ENCODE measurements at regions not wholly inside any gene's neighbourhood (a gene's known extent, or its start where the extent isn't known, plus 50 kb on each side); places are given as distances from the start of the nearest gene placed in this dataset.

- TF ChIP-seq POLR2A (IDR thresholded peaks at IDR 0.05; ENCODE audit: borderline replicate concordance, extremely low read depth, insufficient read depth, insufficient read length) = no peak
- no peak for TF ChIP-seq YY1 (IDR thresholded peaks at IDR 0.05; ENCODE audit: extremely low read depth, insufficient replicate concordance, low read depth, low read length)
- TF ChIP-seq CTCF (IDR thresholded peaks at IDR 0.05 in 2 of 3, conservative IDR thresholded peaks at IDR 0.05 in 1 of 3; ENCODE audit: borderline replicate concordance in 1 of 3, insufficient read depth in 1 of 3, low read depth in 2 of 3, low read length in 2 of 3) = no peak
- TF ChIP-seq, protein P1, sequence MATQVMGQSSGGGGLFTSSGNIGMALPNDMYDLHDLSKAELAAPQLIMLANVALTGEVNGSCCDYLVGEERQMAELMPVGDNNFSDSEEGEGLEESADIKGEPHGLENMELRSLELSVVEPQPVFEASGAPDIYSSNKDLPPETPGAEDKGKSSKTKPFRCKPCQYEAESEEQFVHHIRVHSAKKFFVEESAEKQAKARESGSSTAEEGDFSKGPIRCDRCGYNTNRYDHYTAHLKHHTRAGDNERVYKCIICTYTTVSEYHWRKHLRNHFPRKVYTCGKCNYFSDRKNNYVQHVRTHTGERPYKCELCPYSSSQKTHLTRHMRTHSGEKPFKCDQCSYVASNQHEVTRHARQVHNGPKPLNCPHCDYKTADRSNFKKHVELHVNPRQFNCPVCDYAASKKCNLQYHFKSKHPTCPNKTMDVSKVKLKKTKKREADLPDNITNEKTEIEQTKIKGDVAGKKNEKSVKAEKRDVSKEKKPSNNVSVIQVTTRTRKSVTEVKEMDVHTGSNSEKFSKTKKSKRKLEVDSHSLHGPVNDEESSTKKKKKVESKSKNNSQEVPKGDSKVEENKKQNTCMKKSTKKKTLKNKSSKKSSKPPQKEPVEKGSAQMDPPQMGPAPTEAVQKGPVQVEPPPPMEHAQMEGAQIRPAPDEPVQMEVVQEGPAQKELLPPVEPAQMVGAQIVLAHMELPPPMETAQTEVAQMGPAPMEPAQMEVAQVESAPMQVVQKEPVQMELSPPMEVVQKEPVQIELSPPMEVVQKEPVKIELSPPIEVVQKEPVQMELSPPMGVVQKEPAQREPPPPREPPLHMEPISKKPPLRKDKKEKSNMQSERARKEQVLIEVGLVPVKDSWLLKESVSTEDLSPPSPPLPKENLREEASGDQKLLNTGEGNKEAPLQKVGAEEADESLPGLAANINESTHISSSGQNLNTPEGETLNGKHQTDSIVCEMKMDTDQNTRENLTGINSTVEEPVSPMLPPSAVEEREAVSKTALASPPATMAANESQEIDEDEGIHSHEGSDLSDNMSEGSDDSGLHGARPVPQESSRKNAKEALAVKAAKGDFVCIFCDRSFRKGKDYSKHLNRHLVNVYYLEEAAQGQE (IDR thresholded peaks at IDR 0.05; ENCODE audit: low read depth) = no peak
- TF ChIP-seq CEBPB (IDR thresholded peaks at IDR 0.05; ENCODE audit: low read depth) = no peak
- TF ChIP-seq EGR1 (IDR thresholded peaks at IDR 0.05; ENCODE audit: low read depth) = no peak
- TF ChIP-seq JUND (IDR thresholded peaks at IDR 0.05) = no peak
- TF ChIP-seq MAX (IDR thresholded peaks at IDR 0.05) = no peak
- TF ChIP-seq RAD21 (IDR thresholded peaks at IDR 0.05; ENCODE audit: low read depth) = no peak
- no peak for TF ChIP-seq EZH2 (IDR thresholded peaks at IDR 0.05)
These were observed 62.7 kb upstream of the ABLIM1 start for GRCh38 chr10:114720685-114721278.
